CD4-positive, alpha-beta T cell (primary cell): ENCODE measurements at regions not wholly inside any gene's neighbourhood (a gene's known extent, or its start where the extent isn't known, plus 50 kb on each side); places are given as distances from the start of the nearest gene placed in this dataset.

ENCODE experiments used
- ATAC-seq: fragments of 200-7000 bp; cut with Tn5 transposase; one replicate; pipeline ENCODE4 v1.10.0; 2022; ENCODE audit warnings: mild to moderate bottlenecking; ENCODE audit not compliant: poor library complexity
- CTCF ChIA-PET: fragments of 350-600 bp; sonication (Branson Sonifier 250); formaldehyde crosslinking; loops from one replicate; lab custom pipeline; 2021; ENCODE audit warnings: antibody characterized with exemption, inconsistent platforms; lab: Charles Lee
- POLR2A ChIA-PET: fragments of 350-600 bp; sonication (Branson Sonifier 250); formaldehyde crosslinking; loops from one replicate; lab custom pipeline; 2021; ENCODE audit warnings: antibody characterized with exemption, inconsistent platforms; lab: Charles Lee
- DNase-seq, 14 experiments: peaks; one replicate each; pipeline ENCODE4 v3.0.0-alpha.2; 2013 to 2020; ENCODE audit warnings: mixed read lengths in 2 of 14
- H3K27ac ChIP-seq, 2 donors: one replicate each; pipeline versions ENCODE4 v1.5.1 to v1.7.0; 2013; ENCODE audit warnings: low read length in 2 of 2, low read depth in 1 of 2, mild to moderate bottlenecking in 1 of 2
- H3K27me3 ChIP-seq, 2 experiments: 1 replicate in 1 of 2; 2 replicates in 1 of 2; pipeline versions ENCODE4 v1.6.1 to v1.7.0; 2013; ENCODE audit warnings: low read length in 2 of 2, control low read depth in 1 of 2, mild to moderate bottlenecking in 1 of 2, moderate library complexity in 1 of 2; ENCODE audit not compliant: insufficient read depth in 2 of 2, control insufficient read depth in 1 of 2
- H3K36me3 ChIP-seq: one replicate; pipeline ENCODE4 v1.6.1; 2013; ENCODE audit warnings: low read length, control low read depth; ENCODE audit not compliant: insufficient read depth
- H3K4me1 ChIP-seq: one replicate; pipeline ENCODE4 v1.6.1; 2013; ENCODE audit warnings: low read length, control low read depth; ENCODE audit not compliant: insufficient read depth
- H3K4me3 ChIP-seq: one replicate; pipeline ENCODE4 v1.5.1; 2013; ENCODE audit warnings: mild to moderate bottlenecking, low read length, moderate library complexity
- H3K9me3 ChIP-seq, 2 experiments: 1 replicate in 1 of 2; 2 replicates in 1 of 2; pipeline versions ENCODE4 v1.6.1 to v1.7.0; 2013; ENCODE audit warnings: low read length in 2 of 2, mild to moderate bottlenecking in 2 of 2, control low read depth in 1 of 2, moderate library complexity in 1 of 2; ENCODE audit not compliant: control insufficient read depth in 1 of 2, insufficient read depth in 1 of 2
- H3K27ac Mint-ChIP-seq: one replicate; pipeline ENCODE4 v1.8.0; 2020; ENCODE audit warnings: mixed read lengths
- H3K27me3 Mint-ChIP-seq: one replicate; pipeline ENCODE4 v1.8.0; 2021; ENCODE audit warnings: mixed read lengths
- H3K36me3 Mint-ChIP-seq: one replicate; pipeline ENCODE4 v1.8.0; 2021; ENCODE audit warnings: low read depth, mixed read lengths
- H3K4me1 Mint-ChIP-seq: one replicate; pipeline ENCODE4 v1.8.0; 2021; ENCODE audit warnings: low read depth, mixed read lengths
- H3K4me3 Mint-ChIP-seq: one replicate; pipeline ENCODE4 v1.8.0; 2020; ENCODE audit warnings: mild to moderate bottlenecking, mixed read lengths
- H3K9me3 Mint-ChIP-seq: one replicate; pipeline ENCODE4 v1.8.0; 2020; ENCODE audit warnings: mixed read lengths
- CTCF ChIP-seq: fragments of 200-600 bp; IDR thresholded peaks from one replicate; pipeline ENCODE4 v1.8.0; 2022; ENCODE audit warnings: antibody characterized with exemption, mild to moderate bottlenecking
- intact Hi-C, 2 experiments: fragments of 100-400 bp; cut with DNase I in 1 of 2; cut with micrococcal nuclease in 1 of 2; formaldehyde crosslinking; loops; one replicate each; pipeline versions ENCODE4 v1.15.1 to v1.9.0; 2023 to 2025; cut with DNase I, micrococcal nuclease

DNA sequence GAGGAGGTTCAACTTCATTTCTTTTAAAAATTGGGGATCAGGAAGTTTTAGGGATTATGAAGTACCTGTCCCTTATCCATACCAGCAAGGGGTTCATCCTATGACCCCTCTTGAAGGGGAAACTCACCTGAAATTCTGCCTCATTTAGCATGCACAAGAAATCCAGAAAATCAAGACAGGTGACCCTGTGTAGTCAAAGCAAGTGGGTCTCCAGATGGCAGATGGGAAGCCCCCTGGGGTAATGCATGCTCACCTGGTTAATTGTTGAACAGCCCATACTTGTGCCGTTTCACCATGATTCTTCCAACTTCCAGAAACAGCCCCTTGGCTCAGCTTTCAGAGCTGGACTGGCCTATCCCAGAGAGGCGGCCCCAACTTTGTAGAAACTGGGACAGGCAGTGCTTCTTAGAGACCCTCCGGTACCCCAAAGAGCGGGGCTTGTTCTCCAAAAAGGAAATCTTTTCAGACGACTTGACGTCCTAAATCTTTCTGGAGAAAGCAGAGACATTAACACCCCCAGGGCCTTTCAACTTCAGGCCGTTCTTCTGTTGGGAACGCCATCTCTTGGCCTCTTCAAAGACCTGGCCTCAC, 66.3 kb upstream of the ESRRB start:
- DNase-seq: no peak
- no peak for TF ChIP-seq CTCF
- no peak for ATAC-seq
- no peak overlapping the region for H3K27ac ChIP-seq
- Mint-ChIP-seq H3K4me1 (no peaks in the 10 kb centered on the region), H3K27ac (no peak overlapping the region), H3K9me3 (no peaks in the 10 kb centered on the region), H3K36me3 (no peaks in the 10 kb centered on the region), H3K4me3 (no peak overlapping the region), H3K27me3 (peaks cover 70% of the 10 kb centered on the region)
- ChIA-PET CTCF (no interaction called here), POLR2A (no interaction called here)
- H3K4me3 ChIP-seq: no peak overlapping the region
- no peaks in the 10 kb centered on the region for H3K4me1 ChIP-seq
- no peaks in the 10 kb centered on the region for H3K36me3 ChIP-seq
- no peaks in the 10 kb centered on the region for H3K9me3 ChIP-seq
- peaks cover 18 to 21% of the 10 kb centered on the region in 2 experiments for H3K27me3 ChIP-seq
- intact Hi-C loops: no loop called here

- intact Hi-C loops: no loop called here
- ChIA-PET POLR2A (no interaction called here), CTCF (no interaction called here)
- ATAC-seq (no peak), DNase-seq (no peak)
- no peak overlapping the region for H3K27ac ChIP-seq
- H3K27me3 ChIP-seq: peaks cover 18 to 21% of the 10 kb centered on the region in 2 experiments
- no peaks in the 10 kb centered on the region for H3K4me1 Mint-ChIP-seq
- TF ChIP-seq CTCF: no peak
- H3K36me3 Mint-ChIP-seq: no peaks in the 10 kb centered on the region
- H3K4me3 Mint-ChIP-seq: no peak overlapping the region
- no peaks in the 10 kb centered on the region for H3K9me3 ChIP-seq
- H3K4me3 ChIP-seq: no peak overlapping the region
- no peak overlapping the region for H3K27ac Mint-ChIP-seq
- peaks cover 73% of the 10 kb centered on the region for H3K27me3 Mint-ChIP-seq
- H3K4me1 ChIP-seq: no peaks in the 10 kb centered on the region
- H3K36me3 ChIP-seq: no peaks in the 10 kb centered on the region
- no peaks in the 10 kb centered on the region for H3K9me3 Mint-ChIP-seq
Observed at GRCh38 chr14:76311079-76311758, 64.7 kb upstream of the ESRRB start.

DNA sequence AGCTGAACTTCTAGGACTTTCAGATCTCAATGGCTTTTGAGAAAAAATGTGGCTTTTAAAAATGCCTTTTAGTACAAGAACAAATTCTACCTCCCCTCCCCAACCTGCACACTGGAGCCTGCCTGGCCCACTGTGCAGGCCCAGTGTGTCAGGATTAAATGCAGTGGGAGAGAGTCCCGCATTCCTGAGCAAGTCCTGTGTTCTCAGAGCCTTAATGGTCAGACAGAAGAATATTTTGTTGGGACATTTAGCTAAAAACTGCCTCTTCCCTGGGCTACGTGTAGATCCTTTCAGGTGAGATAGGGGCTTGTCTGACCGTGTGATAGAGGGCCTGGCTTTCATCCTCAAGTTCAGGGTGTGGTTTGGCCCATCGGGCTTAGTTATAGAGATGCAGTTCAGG, 63.1 kb upstream of the ESRRB start:
- no peak for ATAC-seq
- H3K4me3 Mint-ChIP-seq: no peak overlapping the region
- peaks cover 18 to 21% of the 10 kb centered on the region in 2 experiments for H3K27me3 ChIP-seq
- CTCF ChIA-PET: interaction anchor here (1.0 kb wide), 1 partner anchor 25 kb away, joined by 3 read pairs; no protein-coding TSS in a partner anchor
- no peak for TF ChIP-seq CTCF
- H3K36me3 Mint-ChIP-seq: no peaks in the 10 kb centered on the region
- no peaks in the 10 kb centered on the region for H3K4me1 Mint-ChIP-seq
- no peak for DNase-seq
- H3K27ac Mint-ChIP-seq: no peak overlapping the region
- no peaks in the 10 kb centered on the region for H3K36me3 ChIP-seq
- POLR2A ChIA-PET: no interaction called here
- H3K4me3 ChIP-seq: no peak overlapping the region
- H3K9me3 Mint-ChIP-seq: no peaks in the 10 kb centered on the region
- no peaks in the 10 kb centered on the region for H3K4me1 ChIP-seq
- intact Hi-C loops: no loop called here
- H3K27me3 Mint-ChIP-seq: peaks cover 64% of the 10 kb centered on the region
- H3K9me3 ChIP-seq: no peaks in the 10 kb centered on the region
- no peak overlapping the region for H3K27ac ChIP-seq
